Gastroesophageal sphincter (tissue), 4 donors: ENCODE measurements at regions not wholly inside any gene's neighbourhood (a gene's known extent, or its start where the extent isn't known, plus 50 kb on each side); places are given as distances from the start of the nearest gene placed in this dataset.

Experiments used
- ATAC-seq: fragments of 150-250 bp; one replicate; pipeline ENCODE4 v1.9.1; 2016; ENCODE audit warnings: mild to moderate bottlenecking, moderate library complexity
- H3K27ac ChIP-seq, 4 donors: fragments of 200-600 bp; sonication (generic) in 3 of 4; 1 replicate in 3 of 4; 2 replicates in 1 of 4; pipeline ENCODE4 v1.5.1; 2016 to 2019
- H3K27me3 ChIP-seq: fragments of 200-600 bp; sonication (generic); one replicate; pipeline ENCODE4 v1.5.1; 2019
- H3K36me3 ChIP-seq, 2 donors: fragments of 200-600 bp; sonication (generic); one replicate each; pipeline ENCODE4 v1.5.1; 2019; ENCODE audit warnings: control low read depth in 1 of 2
- H3K4me1 ChIP-seq, 3 donors: fragments of 200-600 bp; sonication (generic); 1 replicate in 2 of 3; 2 replicates in 1 of 3; pipeline ENCODE4 v1.5.1; 2016 to 2019; ENCODE audit warnings: control low read depth in 2 of 3
- H3K4me3 ChIP-seq, 2 donors: fragments of 200-600 bp; sonication (generic); one replicate each; pipeline ENCODE4 v1.5.1; 2019; ENCODE audit warnings: mild to moderate bottlenecking in 1 of 2, moderate library complexity in 1 of 2
- H3K9me3 ChIP-seq, 3 donors: fragments of 200-600 bp; sonication (generic); one replicate each; pipeline ENCODE4 v1.5.1; 2017 to 2019; ENCODE audit warnings: control low read depth in 2 of 3
- CTCF ChIP-seq, 4 experiments: fragments of 200-600 bp in 2 of 4; fragments of 450-650 bp in 2 of 4; sonication (generic) in 1 of 4; IDR thresholded peaks; one replicate each; pipeline ENCODE4 v1.5.1; 2017 to 2019; ENCODE audit warnings: antibody characterized with exemption in 4 of 4, mild to moderate bottlenecking in 2 of 4, moderate library complexity in 2 of 4
- EP300 ChIP-seq: sonication (generic); formaldehyde crosslinking; IDR thresholded peaks from one replicate; pipeline ENCODE4 v1.6.1; 2017; ENCODE audit warnings: antibody characterized with exemption, mild to moderate bottlenecking
- POLR2A ChIP-seq, 2 donors: fragments of 450-650 bp; IDR thresholded peaks; one replicate each; pipeline ENCODE4 v1.6.1; 2017; ENCODE audit warnings: antibody characterized with exemption in 2 of 2, mild to moderate bottlenecking in 2 of 2, moderate library complexity in 1 of 2
- POLR2AphosphoS5 ChIP-seq: sonication (generic); formaldehyde crosslinking; IDR thresholded peaks from one replicate; pipeline ENCODE4 v1.6.1; 2017; ENCODE audit warnings: antibody characterized with exemption
- WGBS, 2 donors: methylation state at CpG; one replicate each; pipeline ENCODE4 v1.1.5; 2018; ENCODE audit warnings: low coverage in 1 of 2; 5-methylcytosine and 5-hydroxymethylcytosine counted together

GRCh38 chr2:11987151-11987550 lies 240.7 kb downstream of the LPIN1 start:
- Histone ChIP-seq H3K27ac (no peak overlapping the region), H3K9me3 (peaks cover 0 to 3% (median 0%) of the 10 kb centered on the region in 3 donors), H3K4me3 (no peak overlapping the region), H3K4me1 (no peaks in the 10 kb centered on the region), H3K27me3 (no peaks in the 10 kb centered on the region), H3K36me3 (no peaks in the 10 kb centered on the region)
- WGBS, 2 donors, result 76 to 79% methylated on average over 2 to 3 of the region's 3 CpGs
- no peak for ATAC-seq
- TF ChIP-seq POLR2A (IDR thresholded peaks at IDR 0.05) (no peak), CTCF (IDR thresholded peaks at IDR 0.05) (no peak), POLR2AphosphoS5 (no peak), EP300 (no peak)

DNA sequence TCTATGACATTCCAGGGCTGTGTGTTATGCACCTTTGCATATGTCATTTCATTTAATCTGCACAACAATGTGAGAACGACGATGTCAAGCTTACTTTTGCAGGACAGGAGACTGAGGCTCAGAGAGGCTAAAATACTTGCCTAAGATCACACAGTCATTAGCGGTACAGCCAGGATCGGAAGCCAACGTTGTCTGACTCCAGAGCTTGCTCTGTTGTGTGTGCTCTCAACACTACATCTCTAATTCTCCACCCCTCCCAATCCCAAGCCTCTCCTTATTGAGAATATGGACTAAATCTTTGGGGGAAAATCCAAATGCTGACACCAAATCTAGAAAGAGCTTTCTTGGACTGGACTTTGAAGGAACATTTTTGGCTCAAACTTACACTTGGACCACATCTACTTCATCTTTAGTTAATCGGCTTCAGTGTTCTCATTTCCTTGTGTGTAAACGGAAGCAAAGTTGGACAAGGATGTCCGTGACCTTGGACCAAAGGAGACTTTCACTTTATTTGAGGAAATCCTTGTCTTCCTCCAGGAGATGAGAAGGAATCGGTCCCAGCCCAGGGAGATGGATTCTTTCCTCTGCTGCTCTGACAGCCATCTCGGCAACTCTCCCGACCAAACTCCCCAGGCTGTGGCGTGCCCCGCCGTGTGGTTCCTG lies 242.4 kb downstream of the LPIN1 start:
- Histone ChIP-seq H3K27ac (peak overlapping the region in 1 of 4 donors; percentile 9), H3K4me3 (no peak overlapping the region), H3K27me3 (no peaks in the 10 kb centered on the region), H3K9me3 (no peaks in the 10 kb centered on the region), H3K4me1 (no peaks in the 10 kb centered on the region), H3K36me3 (no peaks in the 10 kb centered on the region)
- no peak for TF ChIP-seq POLR2AphosphoS5
- TF ChIP-seq POLR2A (IDR thresholded peaks at IDR 0.05), result no peak
- TF ChIP-seq EP300, result no peak
- TF ChIP-seq CTCF (IDR thresholded peaks at IDR 0.05), result no peak
- WGBS, 2 donors, result 48 to 57% methylated on average over 9 to 12 of the region's 14 CpGs
- ATAC-seq, result peak; percentile 61

DNA sequence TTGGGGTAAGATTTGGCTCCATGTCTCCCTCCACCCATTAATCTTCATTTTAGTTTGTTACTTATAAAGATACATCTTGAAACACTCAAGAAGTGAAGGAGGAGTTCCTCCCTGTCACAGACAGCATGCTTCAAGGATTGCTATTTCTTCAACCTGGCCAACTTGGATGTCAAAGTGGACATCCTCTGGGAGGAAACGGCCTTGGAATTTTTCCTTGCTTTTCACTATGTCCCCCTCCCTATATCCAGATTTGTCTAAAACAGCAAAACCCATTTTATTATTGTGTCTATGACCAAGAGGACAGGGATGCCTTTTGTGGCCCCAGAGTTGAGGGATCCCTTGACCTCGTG lies 242.9 kb downstream of the LPIN1 start:
- Histone ChIP-seq H3K27me3 (no peaks in the 10 kb centered on the region), H3K4me1 (no peaks in the 10 kb centered on the region), H3K36me3 (no peaks in the 10 kb centered on the region), H3K27ac (peak overlapping the region in 1 of 4 donors; percentile 9), H3K4me3 (no peak overlapping the region), H3K9me3 (no peaks in the 10 kb centered on the region)
- no peak for ATAC-seq
- no peak for TF ChIP-seq POLR2AphosphoS5
- no peak for TF ChIP-seq EP300
- no peak for TF ChIP-seq CTCF (IDR thresholded peaks at IDR 0.05)
- TF ChIP-seq POLR2A (IDR thresholded peaks at IDR 0.05), result no peak
- 60 to 79% methylated on average over 2 of the region's 2 CpGs for WGBS, 2 donors

GRCh38 chr2:11990576-11990975 lies 244.1 kb downstream of the LPIN1 start:
- no peak for TF ChIP-seq CTCF (IDR thresholded peaks at IDR 0.05)
- TF ChIP-seq EP300, result no peak
- no peak for TF ChIP-seq POLR2AphosphoS5
- Histone ChIP-seq H3K36me3 (no peaks in the 10 kb centered on the region), H3K4me3 (no peak overlapping the region), H3K9me3 (peaks cover 0 to 5% (median 0%) of the 10 kb centered on the region in 3 donors), H3K27me3 (no peaks in the 10 kb centered on the region), H3K4me1 (no peaks in the 10 kb centered on the region), H3K27ac (no peak overlapping the region)
- 91% methylated on average over 3 to 4 of the region's 4 CpGs for WGBS, 2 donors
- ATAC-seq, result no peak

GRCh38 chr2:11993749-11994148 lies 247.3 kb downstream of the LPIN1 start:
- TF ChIP-seq EP300 (no peak), POLR2AphosphoS5 (no peak), CTCF (IDR thresholded peaks at IDR 0.05) (no peak), POLR2A (IDR thresholded peaks at IDR 0.05) (no peak)
- 80 to 100% methylated on average over 1 of the region's 1 CpG for WGBS, 2 donors

More at GRCh38 chr2:11993749-11994148, 247.3 kb downstream of the LPIN1 start:
- Histone ChIP-seq H3K9me3 (peaks cover 0 to 5% (median 0%) of the 10 kb centered on the region in 3 donors), H3K4me1 (no peaks in the 10 kb centered on the region), H3K4me3 (no peak overlapping the region), H3K36me3 (no peaks in the 10 kb centered on the region), H3K27ac (no peak overlapping the region), H3K27me3 (no peaks in the 10 kb centered on the region)
- no peak for ATAC-seq
